ENCODE measurements at regions not wholly inside any gene's neighbourhood (a gene's known extent, or its start where the extent isn't known, plus 50 kb on each side); places are given as distances from the start of the nearest gene placed in this dataset.

DNA sequence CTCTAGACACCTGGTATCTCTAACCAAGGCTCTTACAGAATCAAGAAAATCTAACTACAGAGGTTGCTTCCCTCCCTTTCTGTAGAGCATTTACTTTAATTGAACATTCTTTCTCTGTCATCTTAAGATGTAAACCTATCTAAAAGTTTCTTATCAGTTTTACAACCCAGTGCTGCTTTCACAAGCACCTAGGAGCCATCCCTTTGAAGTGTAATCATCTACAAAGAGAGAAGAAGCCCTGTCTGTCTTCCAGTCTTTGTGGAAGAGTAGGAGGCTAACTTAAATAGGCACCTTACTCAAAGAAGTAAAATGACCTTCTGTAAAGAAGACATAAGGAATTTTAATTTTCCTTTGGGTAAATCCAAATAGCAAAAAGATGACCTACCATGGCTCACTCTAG, 763.9 kb upstream of the LRFN5 start:
- TF ChIP-seq POLR2AphosphoS5 (IDR thresholded peaks at IDR 0.05; ENCODE audit: low read depth, low read length) (no peak), TAF1 (IDR thresholded peaks at IDR 0.05; ENCODE audit: borderline replicate concordance, insufficient read depth, low read length) (no peak)

Data from PFSK-1 (cell line).